Neural cell (in vitro differentiated cells): ENCODE measurements at regions not wholly inside any gene's neighbourhood (a gene's known extent, or its start where the extent isn't known, plus 50 kb on each side); places are given as distances from the start of the nearest gene placed in this dataset.

Experiments used
- EP300 ChIP-seq: fragments of 450-650 bp; conservative IDR thresholded peaks from 2 replicates; pipeline ENCODE4 v1.6.1; 2014; ENCODE audit warnings: antibody characterized with exemption, mild to moderate bottlenecking, moderate library complexity; ENCODE audit not compliant: poor library complexity, severe bottlenecking
- EZH2 ChIP-seq: fragments of 200-600, 300-800 bp; shearing (Covaris generic), sonication (generic); IDR thresholded peaks from 2 replicates; pipeline ENCODE4 v1.6.1; 2014; ENCODE audit warnings: antibody characterized with exemption, low read length, borderline replicate concordance, mild to moderate bottlenecking; ENCODE audit not compliant: insufficient read depth, poor library complexity, severe bottlenecking
- MXI1 ChIP-seq: fragments of 450-650 bp; conservative IDR thresholded peaks from 2 replicates; pipeline ENCODE4 v1.6.1; 2014; ENCODE audit warnings: antibody characterized with exemption, mild to moderate bottlenecking; ENCODE audit not compliant: poor library complexity, severe bottlenecking
- SMC3 ChIP-seq: fragments of 450-650 bp; conservative IDR thresholded peaks from 2 replicates; pipeline ENCODE4 v1.6.1; 2014; ENCODE audit warnings: antibody characterized with exemption, mild to moderate bottlenecking, moderate library complexity; ENCODE audit not compliant: poor library complexity
- TAF1 ChIP-seq: IDR thresholded peaks from 2 replicates; pipeline ENCODE4 v1.6.1; 2012; ENCODE audit warnings: low read depth
- TF ChIP-seq, protein P1 (sequence below): fragments of 450-650 bp; IDR thresholded peaks from 2 replicates; pipeline ENCODE4 v1.5.1; 2014; ENCODE audit warnings: antibody characterized with exemption, mild to moderate bottlenecking, moderate library complexity; ENCODE audit not compliant: poor library complexity, severe bottlenecking
- TF ChIP-seq, protein P2 (sequence below): IDR thresholded peaks from 2 replicates; pipeline ENCODE4 v1.6.1; 2012; ENCODE audit warnings: borderline replicate concordance

DNA sequence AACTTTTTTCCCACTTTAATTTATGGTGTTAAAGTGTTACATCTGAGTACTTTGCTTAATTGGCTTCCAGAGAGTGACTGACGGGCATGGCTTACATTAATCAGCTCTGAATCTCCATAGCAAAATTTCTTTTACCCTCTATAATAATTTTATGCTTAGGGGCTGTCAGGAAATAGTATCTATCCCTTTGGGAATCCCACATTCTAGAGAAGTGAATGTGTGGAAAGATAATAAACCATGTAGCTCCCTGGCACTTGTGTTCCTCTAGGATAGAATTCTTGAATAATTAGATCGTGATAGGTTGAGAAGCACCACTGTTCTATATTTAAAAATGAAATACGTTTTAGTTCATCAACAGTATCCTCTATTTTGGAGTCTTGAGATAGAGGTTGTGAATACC, 89.6 kb downstream of the DNAJB9 start:
- TF ChIP-seq, protein P1, sequence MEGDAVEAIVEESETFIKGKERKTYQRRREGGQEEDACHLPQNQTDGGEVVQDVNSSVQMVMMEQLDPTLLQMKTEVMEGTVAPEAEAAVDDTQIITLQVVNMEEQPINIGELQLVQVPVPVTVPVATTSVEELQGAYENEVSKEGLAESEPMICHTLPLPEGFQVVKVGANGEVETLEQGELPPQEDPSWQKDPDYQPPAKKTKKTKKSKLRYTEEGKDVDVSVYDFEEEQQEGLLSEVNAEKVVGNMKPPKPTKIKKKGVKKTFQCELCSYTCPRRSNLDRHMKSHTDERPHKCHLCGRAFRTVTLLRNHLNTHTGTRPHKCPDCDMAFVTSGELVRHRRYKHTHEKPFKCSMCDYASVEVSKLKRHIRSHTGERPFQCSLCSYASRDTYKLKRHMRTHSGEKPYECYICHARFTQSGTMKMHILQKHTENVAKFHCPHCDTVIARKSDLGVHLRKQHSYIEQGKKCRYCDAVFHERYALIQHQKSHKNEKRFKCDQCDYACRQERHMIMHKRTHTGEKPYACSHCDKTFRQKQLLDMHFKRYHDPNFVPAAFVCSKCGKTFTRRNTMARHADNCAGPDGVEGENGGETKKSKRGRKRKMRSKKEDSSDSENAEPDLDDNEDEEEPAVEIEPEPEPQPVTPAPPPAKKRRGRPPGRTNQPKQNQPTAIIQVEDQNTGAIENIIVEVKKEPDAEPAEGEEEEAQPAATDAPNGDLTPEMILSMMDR = no peak
- TF ChIP-seq EZH2 (no peak), TAF1 (no peak), EP300 (no peak), SMC3 (no peak), MXI1 (no peak)
- TF ChIP-seq, protein P2, sequence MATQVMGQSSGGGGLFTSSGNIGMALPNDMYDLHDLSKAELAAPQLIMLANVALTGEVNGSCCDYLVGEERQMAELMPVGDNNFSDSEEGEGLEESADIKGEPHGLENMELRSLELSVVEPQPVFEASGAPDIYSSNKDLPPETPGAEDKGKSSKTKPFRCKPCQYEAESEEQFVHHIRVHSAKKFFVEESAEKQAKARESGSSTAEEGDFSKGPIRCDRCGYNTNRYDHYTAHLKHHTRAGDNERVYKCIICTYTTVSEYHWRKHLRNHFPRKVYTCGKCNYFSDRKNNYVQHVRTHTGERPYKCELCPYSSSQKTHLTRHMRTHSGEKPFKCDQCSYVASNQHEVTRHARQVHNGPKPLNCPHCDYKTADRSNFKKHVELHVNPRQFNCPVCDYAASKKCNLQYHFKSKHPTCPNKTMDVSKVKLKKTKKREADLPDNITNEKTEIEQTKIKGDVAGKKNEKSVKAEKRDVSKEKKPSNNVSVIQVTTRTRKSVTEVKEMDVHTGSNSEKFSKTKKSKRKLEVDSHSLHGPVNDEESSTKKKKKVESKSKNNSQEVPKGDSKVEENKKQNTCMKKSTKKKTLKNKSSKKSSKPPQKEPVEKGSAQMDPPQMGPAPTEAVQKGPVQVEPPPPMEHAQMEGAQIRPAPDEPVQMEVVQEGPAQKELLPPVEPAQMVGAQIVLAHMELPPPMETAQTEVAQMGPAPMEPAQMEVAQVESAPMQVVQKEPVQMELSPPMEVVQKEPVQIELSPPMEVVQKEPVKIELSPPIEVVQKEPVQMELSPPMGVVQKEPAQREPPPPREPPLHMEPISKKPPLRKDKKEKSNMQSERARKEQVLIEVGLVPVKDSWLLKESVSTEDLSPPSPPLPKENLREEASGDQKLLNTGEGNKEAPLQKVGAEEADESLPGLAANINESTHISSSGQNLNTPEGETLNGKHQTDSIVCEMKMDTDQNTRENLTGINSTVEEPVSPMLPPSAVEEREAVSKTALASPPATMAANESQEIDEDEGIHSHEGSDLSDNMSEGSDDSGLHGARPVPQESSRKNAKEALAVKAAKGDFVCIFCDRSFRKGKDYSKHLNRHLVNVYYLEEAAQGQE = no peak
